GM21619 (cell line): ENCODE measurements at regions not wholly inside any gene's neighbourhood (a gene's known extent, or its start where the extent isn't known, plus 50 kb on each side); places are given as distances from the start of the nearest gene placed in this dataset.
A peak's percentile ranks its signal among the peaks of the same experiment; 100 is the strongest.

Source experiments
- ATAC-seq: cut with Tn5 transposase; IDR thresholded peaks from one replicate; pipeline ENCODE4 v1.9.1; 2021; ENCODE audit not compliant: unreplicated experiment

DNA sequence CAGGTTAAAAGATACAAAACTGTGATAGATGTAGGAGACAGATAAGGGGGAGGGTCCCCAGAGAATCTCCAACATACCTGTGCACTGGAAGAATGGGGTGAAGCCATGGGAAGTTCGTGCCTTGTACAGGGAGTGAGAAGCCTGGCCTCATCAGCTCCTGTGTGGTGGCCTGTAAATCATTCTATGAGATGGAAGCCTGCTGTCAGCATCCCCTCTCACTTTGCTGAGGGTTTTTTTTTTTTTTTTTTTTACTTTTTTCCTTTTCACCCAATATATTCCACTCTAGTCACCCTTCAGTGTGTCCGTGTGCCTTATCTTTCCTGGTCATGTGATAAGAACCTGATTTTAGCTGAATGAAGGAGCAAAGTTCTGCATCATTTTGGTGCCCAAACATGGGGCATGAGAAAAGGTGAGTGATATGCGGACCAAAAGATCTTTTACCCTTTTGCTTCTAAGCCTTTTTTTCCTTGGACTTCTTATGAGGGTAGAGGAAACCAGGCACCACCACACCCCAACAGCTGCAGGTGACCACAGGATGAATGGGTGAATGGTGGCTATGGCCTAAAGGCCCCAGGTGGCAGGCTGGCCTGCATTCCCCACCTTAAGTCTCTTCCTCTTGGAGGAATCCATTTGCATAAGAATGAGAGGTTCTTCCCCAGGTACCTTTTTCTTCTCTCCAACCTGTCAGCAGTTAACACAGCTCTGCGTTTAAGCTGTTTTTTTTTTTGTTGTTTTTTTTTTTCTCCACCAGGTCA lies 1345.0 kb downstream of the NSUN3 start:
- ATAC-seq = no peak

DNA sequence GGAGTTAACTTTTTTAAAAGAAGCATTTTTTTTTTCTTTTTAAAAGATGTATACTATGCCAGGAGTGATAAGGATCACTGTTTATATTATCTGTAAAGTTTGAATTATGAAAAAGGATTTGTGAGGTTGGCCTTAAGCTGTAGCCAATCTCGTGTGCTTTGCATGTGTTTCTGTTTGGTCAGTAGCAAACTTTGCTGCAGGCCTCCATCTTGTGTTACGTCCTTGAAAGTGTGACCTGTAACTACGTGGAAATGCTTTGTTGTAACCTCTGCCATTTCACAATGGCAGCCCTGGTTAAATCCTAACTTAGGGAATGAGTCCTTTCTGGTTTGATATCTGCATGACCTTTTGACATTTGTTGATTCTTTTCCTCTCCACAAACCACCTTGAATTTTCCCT lies 1345.6 kb downstream of the NSUN3 start:
- ATAC-seq = no peak

DNA sequence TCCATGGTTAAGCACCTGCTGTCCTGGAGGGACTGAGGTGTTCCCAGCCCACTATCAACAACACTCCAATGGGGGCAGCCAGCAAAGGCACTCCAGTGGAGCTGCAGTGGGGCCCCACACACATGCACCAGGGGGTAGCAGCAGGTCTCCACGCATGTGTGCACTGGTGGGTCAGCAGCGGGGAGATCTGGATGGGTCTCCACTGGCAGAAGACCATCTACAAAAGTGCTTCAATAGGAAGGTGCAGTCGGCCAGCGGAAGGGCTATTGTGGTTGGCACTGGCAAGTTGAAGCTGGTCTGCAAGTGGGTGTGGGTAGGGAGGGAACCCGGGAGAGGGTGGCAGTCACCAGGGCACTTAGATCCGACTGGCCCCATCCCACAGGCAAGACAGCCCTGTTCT lies 1355.4 kb downstream of the NSUN3 start:
- ATAC-seq = no peak

DNA sequence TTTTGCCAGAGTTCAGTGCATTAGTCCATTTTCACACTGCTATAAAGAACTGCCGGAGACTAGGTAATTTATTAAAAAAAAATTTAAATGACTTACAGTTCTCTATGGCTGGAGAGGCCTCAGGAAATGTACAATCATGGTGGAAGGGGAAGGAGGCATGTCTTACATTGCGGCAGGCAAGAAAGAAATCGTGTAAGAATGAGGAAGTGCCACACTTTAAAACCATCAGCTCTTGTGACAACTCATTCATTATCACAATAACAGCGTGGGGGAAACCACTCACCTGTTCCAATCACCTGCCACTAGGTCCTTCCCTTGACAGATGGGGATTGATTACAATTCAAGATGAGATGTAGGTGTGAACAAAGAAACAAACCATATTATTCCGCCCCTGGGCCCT lies 1361.4 kb downstream of the NSUN3 start:
- no peak for ATAC-seq

DNA sequence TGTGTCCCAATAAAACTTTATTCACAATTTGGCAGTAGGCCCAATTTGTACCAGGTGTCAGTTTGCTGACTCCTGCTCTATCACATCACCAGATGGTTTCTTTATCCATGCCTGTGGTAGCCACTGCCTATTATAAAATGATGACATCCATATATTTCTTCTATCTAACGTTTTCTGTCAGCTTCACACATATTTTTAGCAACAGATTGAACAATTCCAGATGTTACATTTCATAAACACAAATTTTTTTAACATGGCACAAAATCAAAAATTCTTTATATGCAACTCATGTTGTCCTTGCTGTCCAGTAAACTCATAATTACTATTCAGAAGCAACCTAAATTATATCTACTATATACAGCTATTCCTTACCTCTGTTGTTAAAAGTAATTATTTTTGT lies 1371.6 kb downstream of the NSUN3 start:
- ATAC-seq = no peak

DNA sequence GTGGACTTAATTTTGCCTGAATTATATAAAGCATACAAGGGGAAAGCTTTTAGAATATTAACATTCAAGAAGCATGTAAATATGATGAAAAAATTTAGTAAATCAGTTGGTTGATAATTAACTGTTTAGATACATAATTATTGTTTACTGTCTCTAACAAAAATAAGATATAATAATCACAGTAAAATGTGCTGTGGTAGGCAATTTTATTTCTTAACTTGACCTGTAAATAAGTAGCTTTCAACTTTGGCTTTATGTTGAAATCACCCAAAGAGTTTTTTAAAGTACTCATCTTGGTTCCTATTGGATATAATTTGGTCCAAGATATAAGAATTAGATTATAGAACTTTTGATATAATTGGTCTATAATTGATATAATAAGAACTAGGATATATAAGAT lies 1374.5 kb downstream of the NSUN3 start:
- ATAC-seq = no peak

DNA sequence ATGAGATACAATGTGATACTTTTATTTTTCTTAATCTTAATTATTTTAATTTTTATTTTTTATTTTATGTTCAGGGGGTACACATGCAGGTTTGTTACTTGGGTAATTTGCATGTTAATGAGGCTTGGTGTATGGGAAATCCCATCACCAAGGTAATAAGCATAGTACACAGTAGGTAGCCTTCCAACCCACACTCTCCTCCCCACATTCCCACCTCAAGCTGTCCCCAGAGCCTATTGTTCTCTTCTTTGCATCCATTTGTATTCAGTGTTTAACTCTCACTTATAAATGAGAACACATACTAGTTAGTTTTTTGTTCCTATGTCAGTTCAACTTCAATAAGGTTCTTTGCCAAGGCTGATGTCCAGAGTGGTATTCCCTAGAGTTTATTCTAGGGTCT lies 1375.4 kb downstream of the NSUN3 start:
- ATAC-seq = no peak

DNA sequence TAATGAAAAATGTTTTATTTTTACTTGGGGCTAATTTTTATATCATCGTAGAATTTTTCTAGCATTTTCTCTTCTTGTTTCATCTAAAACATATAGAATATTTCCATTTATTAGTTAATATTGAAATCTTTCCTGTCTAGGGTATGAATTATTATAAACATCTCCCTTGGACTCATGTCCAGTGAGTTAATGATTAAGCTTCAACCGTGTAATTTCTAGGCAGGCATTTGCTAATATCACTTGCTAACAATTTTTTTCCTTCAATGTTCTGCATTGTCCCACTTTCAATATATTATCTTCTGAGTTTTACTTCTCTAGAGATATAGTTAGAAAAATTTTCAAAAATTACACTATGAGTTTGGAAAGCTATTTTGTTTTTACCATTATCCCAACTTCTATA lies 1371.6 kb upstream of the EPHA6 start:
- no peak for ATAC-seq

DNA sequence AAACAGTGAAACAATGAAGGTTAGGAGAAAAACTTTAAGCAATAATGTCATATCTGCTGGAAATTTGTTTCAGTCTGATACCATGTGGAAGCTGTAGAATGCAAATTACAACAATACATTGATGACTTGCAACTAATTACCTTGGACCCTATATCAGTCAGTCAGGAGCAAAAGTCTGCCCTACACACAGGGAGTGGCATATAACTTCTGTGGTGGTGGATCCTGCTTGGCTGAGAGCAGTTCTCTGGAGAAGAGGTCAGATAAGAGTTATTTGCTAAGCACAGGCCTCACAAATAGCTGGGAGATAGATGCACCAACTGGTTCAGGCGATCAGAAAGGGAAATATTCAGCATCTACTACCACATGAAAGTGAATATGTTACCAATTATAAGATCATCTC lies 1364.6 kb upstream of the EPHA6 start:
- no peak for ATAC-seq

DNA sequence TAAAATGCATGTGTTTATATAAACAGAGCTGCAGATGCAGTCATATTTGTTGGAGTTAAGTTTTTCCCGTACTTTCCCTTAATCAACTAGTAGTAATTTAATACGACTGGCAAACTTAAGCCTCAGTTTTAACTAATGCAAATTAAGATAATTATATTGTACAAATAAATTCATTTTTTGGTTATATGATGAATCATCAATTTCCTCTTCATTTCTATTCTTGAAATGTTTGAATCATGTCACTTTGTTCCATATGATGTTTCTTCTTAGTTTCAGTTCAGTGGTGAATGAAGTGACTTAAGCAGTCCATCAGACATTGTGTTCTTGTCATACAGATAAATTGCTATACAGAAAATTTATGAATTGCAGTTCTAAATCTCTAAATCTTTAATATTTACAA lies 1361.2 kb upstream of the EPHA6 start:
- ATAC-seq = no peak

DNA sequence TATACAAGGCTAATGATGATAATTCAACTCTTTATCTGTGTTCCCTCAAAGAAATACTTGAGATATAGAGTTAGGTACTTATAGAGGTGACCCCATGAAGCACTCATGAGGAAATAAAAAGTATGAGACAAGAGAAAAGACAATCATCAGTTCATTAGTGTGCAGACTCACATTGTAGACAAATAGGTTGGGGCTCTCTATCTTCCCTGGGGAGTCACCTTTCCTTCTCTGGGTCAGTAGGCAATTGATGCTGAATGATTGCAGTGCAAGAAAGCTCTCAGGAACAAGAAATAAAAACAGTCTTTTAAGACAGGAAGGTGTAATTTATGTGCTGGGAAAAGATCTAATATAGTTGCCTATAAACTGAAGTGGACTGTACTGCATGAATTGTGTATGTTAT lies 1357.6 kb upstream of the EPHA6 start:
- no peak for ATAC-seq

DNA sequence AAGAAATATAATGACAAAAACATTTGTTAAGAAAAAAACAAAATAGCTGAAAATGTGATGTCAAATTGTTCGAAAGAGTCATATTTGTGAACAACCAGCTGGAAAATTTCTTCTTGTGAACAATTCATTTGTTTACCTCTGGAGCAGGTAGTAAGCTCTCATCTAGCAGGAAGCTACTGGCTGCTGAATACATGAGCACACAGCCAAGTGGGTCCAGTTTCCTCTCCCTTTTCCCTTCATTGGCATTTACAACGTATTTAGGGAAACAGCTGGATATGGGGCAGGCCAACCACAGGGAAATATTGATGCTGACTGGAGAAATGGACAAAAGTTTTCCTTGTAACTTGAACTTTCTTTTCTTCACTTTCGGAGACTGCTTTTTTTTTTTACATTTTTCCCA lies 1354.7 kb upstream of the EPHA6 start:
- ATAC-seq = no peak

DNA sequence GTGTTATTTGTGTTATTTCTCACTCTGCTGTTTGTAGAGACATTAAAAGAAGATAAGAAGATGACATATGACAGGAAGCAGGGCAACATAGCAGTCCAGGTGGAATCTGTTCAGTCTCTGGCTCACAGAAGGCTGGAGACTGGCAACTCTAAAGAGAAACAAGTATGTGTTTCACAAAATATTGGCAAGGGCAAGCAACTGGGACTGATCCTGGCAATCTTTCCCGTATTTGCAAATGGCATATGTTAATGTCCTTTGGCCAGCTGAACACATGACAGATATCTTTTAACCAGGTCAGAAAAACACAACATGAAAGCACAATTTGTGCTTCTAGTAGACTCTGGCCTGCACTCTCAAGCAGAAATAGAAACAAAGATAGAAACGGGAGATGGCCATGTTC lies 1354.1 kb upstream of the EPHA6 start:
- ATAC-seq = no peak

DNA sequence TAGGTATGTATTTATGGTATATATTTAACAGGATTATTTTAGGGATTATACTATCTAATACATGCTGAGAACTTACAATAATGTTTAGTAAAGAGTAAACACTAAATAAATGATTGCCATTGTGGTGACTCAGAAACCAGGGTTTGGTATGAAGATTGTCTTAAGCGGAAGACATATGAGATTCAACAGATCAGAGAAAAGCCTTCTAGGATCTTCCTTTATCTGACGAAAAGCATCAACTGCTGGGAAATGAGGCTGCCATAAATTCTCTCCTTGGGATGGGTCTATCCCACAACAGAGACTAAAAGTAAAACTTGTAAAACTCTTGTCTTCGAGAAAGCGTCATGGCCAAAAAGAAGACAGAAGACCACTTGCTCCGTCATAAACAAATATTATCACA lies 1352.2 kb upstream of the EPHA6 start:
- no peak for ATAC-seq

DNA sequence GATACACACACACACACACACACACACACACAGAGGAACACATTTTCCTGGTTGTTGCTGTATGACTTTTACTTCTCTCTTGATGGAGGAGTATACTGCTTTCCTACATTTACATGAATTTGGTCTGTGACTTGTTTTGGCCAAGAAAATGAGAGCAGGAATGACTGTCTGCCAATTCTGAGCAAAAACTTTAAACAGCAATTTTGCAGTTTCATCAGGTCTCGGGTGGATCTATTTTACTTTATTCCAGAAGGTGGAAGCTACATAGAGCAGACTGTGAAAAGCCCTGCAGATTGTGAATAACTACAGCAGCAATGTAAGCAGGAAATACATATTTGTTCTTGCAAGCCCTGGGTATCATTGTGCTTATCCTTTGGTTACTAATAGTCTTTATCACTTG lies 1350.0 kb upstream of the EPHA6 start:
- ATAC-seq = no peak

DNA sequence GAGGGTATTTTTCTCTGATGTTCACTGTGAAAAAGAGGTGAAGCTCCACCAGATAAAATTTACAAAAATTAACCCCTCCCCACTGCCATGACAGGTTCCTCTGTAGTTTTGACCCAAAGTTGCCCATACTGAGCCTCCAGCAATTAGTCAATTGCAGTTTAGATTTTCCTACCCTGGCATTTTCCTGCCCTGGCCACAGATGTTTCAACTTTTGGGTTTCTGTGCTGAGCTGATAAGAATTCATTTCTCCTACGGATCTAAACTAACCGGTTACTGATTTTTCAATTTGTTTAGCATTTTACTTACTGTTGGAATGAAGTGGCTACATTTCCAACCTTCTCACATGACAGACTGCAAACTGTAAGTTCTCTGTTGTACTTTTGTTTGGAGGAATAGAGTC lies 1346.1 kb upstream of the EPHA6 start:
- ATAC-seq = no peak

DNA sequence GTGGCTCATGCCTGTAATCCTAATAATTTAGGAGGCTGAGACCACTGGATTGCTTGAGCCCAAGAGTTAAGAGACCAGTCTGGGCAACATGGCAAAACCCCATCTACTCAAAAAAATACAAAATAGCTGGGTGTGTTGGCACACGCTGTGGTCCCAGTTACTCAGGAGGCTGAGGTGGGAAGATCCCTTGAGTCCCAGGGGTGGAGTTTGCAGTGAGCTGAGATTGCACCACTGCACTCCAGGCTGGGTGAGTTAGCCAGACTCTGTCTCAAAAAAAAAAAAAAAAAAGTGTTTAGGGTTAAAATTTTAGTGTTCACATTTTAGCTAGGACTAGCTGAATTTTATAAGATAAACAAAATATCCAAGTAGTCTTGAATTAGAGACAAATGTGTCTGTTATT lies 1340.1 kb upstream of the EPHA6 start:
- ATAC-seq = no peak

DNA sequence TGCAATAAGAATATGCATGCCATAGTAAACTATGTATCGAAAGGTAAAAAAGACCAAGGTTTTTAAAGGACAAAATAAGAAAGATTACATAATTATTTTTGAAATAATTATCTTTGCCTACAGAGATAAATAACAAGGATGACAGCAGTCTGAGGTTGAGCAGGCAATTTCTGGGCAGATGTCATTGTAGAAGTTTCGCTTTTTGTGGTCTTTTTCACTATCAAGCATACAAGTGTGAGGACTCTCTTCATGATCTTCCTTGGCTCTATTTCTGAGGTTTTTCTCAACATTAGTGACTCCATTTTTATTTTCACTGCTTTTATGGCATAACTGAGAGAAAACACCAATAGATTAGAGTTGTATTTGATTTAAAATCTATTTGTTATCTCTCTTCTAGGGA lies 1337.9 kb upstream of the EPHA6 start:
- peak; percentile 48 for ATAC-seq

DNA sequence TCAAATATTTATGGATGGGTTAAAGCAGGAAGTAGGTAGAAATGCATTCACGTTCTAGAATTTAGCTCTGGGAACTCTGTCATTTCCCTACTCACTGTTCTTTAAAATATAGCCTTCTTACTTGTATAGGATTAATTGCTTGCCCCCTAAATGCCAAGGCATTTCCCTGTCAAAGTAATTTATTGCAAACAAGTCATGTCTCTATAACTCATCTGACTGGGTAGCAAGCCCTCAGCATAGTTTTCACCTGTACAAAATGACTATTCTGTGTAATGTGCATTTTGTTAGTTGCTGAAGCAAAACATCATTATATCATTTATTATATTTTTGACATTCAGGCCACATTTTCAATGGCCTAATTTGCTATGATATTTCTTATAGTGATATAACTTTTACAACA lies 1308.2 kb upstream of the EPHA6 start:
- ATAC-seq = no peak

DNA sequence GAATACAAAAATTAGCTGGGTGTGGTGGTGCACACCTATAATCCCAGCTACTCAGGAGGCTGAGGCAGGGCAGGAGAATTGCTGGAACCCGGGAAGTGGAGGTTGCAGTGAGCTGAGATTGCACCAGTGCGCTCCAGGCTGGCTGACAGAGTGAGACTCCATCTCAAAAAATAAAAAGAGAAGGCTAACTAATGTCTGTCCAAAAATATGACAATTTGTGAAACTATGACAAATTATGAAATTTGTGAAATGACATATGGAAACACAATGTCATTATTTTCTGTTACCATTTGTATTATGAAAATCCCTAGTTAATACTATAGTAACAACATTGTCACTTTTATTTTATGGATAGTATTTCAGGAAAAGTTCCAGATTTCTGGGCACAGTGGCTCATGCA lies 1306.3 kb upstream of the EPHA6 start:
- no peak for ATAC-seq

DNA sequence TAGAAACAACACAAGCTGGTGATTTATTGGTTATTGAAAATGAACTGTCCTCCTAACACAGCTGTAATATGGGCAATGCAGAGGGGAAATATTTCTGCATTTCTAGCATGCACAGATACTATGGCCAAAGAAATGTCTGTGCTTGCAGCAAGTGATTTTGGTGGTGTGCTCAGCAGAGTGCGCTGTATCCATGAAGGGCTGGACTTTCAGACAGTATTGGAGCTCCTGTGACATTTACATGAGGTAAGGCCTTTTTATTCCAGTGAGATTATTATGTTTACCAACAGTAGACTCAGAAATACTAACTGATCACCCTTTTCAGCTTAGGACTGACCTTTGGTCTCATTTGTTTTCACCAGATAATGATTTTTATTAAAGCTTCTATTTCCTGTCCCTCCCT lies 1302.6 kb upstream of the EPHA6 start:
- no peak for ATAC-seq

DNA sequence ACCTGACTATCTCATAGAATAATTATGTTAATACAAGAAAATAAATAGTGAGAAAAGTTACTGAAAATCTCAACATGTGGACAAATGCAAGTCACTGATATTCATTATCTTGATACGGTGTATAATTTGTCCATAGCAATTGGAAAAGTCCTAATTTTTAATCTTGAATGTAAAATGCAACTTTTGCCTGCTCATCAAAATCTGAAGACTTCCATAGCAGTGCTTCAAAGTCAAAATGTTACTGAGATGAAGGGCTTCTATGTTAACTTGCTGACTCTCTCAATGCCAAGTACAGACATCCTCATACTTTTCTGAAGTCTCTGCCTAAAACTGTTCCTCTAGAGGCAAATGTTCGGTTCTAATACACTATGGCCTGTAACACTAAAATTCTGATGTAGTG lies 1300.1 kb upstream of the EPHA6 start:
- no peak for ATAC-seq

DNA sequence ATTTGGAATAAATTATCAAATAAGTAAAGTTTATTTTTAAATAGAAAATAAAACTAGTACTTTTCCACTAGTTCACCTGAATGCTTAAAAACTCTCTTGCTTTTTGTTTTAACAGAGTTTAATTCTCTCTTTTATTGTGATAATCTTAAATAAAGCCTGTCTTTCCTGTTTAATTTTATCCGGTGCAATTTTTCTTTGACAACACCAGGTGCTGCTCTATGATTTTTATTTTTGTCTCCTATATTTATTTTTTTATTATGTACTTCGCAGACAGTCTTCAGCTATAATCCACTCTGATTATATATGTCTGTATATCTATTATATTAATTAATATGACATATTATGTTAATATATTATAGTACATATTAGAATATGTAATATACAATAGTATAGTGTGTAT lies 1293.0 kb upstream of the EPHA6 start:
- no peak for ATAC-seq

DNA sequence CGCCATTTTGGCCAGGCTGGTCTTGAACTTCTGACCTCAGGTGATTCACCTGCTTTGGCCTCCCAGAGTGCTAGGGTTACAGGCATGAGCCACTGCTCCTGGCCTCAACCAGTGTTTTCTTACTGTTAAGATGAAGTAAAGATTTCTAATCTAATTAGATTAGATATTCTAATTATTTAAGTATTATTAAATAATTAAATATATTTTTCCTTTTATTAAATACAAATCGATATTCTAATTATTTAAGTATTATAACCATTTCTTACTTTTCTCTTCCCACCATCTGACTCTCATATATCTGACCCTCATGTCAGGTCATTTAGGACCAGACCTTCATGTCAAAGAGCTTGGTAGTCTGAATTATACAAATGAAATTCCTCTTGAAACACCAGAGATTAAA lies 1291.9 kb upstream of the EPHA6 start:
- no peak for ATAC-seq
